ENCODE measurements at regions not wholly inside any gene's neighbourhood (a gene's known extent, or its start where the extent isn't known, plus 50 kb on each side); places are given as distances from the start of the nearest gene placed in this dataset.
A peak's percentile ranks its signal among the peaks of the same experiment; 100 is the strongest.

GRCh38 chr1:38718031-38718430 lies 141.5 kb downstream of the RRAGC start:
- H3K36me3 Mint-ChIP-seq = no peaks in the 10 kb centered on the region
- no peaks in the 10 kb centered on the region for H3K9me3 Mint-ChIP-seq
- no peaks in the 10 kb centered on the region for H3K4me1 Mint-ChIP-seq (ENCODE audit: low read depth in 2 of 2)
- no peak for DNase-seq (ENCODE audit: low spot score)
- H3K27ac Mint-ChIP-seq = no peak overlapping the region
- no peak for ATAC-seq
- H3K4me3 Mint-ChIP-seq = no peak overlapping the region
- peaks cover 11 to 12% of the 10 kb centered on the region in 2 donors for H3K27me3 Mint-ChIP-seq

GRCh38 chr1:38716229-38716628 lies 143.3 kb downstream of the RRAGC start:
- H3K4me3 Mint-ChIP-seq = no peak overlapping the region
- no peaks in the 10 kb centered on the region for H3K36me3 Mint-ChIP-seq
- peaks cover 11 to 16% of the 10 kb centered on the region in 2 donors for H3K27me3 Mint-ChIP-seq
- H3K4me1 Mint-ChIP-seq (ENCODE audit: low read depth in 2 of 2) = no peaks in the 10 kb centered on the region
- ATAC-seq (no peak), DNase-seq (ENCODE audit: low spot score) (no peak)
- H3K27ac Mint-ChIP-seq = no peak overlapping the region
- H3K9me3 Mint-ChIP-seq = no peaks in the 10 kb centered on the region

- H3K4me3 Mint-ChIP-seq = no peak overlapping the region
- H3K27me3 Mint-ChIP-seq = peaks cover 5 to 12% of the 10 kb centered on the region in 2 donors
- no peaks in the 10 kb centered on the region for H3K36me3 Mint-ChIP-seq
- no peaks in the 10 kb centered on the region for H3K4me1 Mint-ChIP-seq (ENCODE audit: low read depth in 2 of 2)
- no peaks in the 10 kb centered on the region for H3K9me3 Mint-ChIP-seq
- DNase-seq (ENCODE audit: low spot score) = no peak
- no peak for ATAC-seq
- H3K27ac Mint-ChIP-seq = no peak overlapping the region
These were observed 144.2 kb downstream of the RRAGC start for GRCh38 chr1:38715415-38715814.

GRCh38 chr1:38712046-38712445 lies 147.5 kb downstream of the RRAGC start:
- Mint-ChIP-seq H3K27ac (no peak overlapping the region), H3K9me3 (no peaks in the 10 kb centered on the region), H3K4me3 (no peak overlapping the region), H3K36me3 (no peaks in the 10 kb centered on the region), H3K4me1 (ENCODE audit: low read depth in 2 of 2) (no peaks in the 10 kb centered on the region), H3K27me3 (peaks cover 12 to 16% of the 10 kb centered on the region in 2 donors)
- no peak for ATAC-seq
- DNase-seq (ENCODE audit: low spot score) = no peak

- Mint-ChIP-seq H3K4me1 (ENCODE audit: low read depth in 2 of 2) (no peaks in the 10 kb centered on the region), H3K4me3 (no peak overlapping the region), H3K9me3 (no peaks in the 10 kb centered on the region), H3K27me3 (peaks cover 35 to 41% of the 10 kb centered on the region in 2 donors), H3K27ac (no peak overlapping the region), H3K36me3 (peaks cover 8% of the 10 kb centered on the region)
- DNase-seq (ENCODE audit: low spot score) (no peak), ATAC-seq (peak; percentile 24 to 40)
These were observed 150.8 kb downstream of the RRAGC start for GRCh38 chr1:38708701-38709258.

GRCh38 chr1:38701088-38701487 lies 158.5 kb downstream of the RRAGC start:
- no peak overlapping the region for H3K27ac Mint-ChIP-seq
- H3K27me3 Mint-ChIP-seq = peaks cover 34 to 57% of the 10 kb centered on the region in 2 donors
- no peaks in the 10 kb centered on the region for H3K4me1 Mint-ChIP-seq (ENCODE audit: low read depth in 2 of 2)
- DNase-seq (ENCODE audit: low spot score) = no peak
- no peaks in the 10 kb centered on the region for H3K9me3 Mint-ChIP-seq
- ATAC-seq = no peak
- peaks cover 8% of the 10 kb centered on the region for H3K36me3 Mint-ChIP-seq
- no peak overlapping the region for H3K4me3 Mint-ChIP-seq

- DNase-seq (ENCODE audit: low spot score) (no peak), ATAC-seq (no peak)
- Mint-ChIP-seq H3K9me3 (no peaks in the 10 kb centered on the region), H3K36me3 (peaks cover 3% of the 10 kb centered on the region), H3K27me3 (peaks cover 30 to 48% of the 10 kb centered on the region in 2 donors), H3K4me1 (ENCODE audit: low read depth in 2 of 2) (no peaks in the 10 kb centered on the region), H3K4me3 (no peak overlapping the region), H3K27ac (no peak overlapping the region)
These were observed 159.5 kb downstream of the RRAGC start for GRCh38 chr1:38700077-38700470.

- Mint-ChIP-seq H3K4me3 (no peak overlapping the region), H3K36me3 (no peaks in the 10 kb centered on the region), H3K4me1 (ENCODE audit: low read depth in 2 of 2) (no peaks in the 10 kb centered on the region), H3K27ac (no peak overlapping the region), H3K27me3 (peaks cover 30 to 42% of the 10 kb centered on the region in 2 donors), H3K9me3 (no peaks in the 10 kb centered on the region)
- ATAC-seq (no peak), DNase-seq (ENCODE audit: low spot score) (no peak)
These were observed 160.1 kb downstream of the RRAGC start for GRCh38 chr1:38699330-38700076.

GRCh38 chr1:38697387-38697786 lies 162.2 kb downstream of the RRAGC start:
- DNase-seq (ENCODE audit: low spot score) (no peak), ATAC-seq (no peak)
- no peak overlapping the region for H3K27ac Mint-ChIP-seq
- no peaks in the 10 kb centered on the region for H3K9me3 Mint-ChIP-seq
- no peak overlapping the region for H3K4me3 Mint-ChIP-seq
- peaks cover 24 to 44% of the 10 kb centered on the region in 2 donors for H3K27me3 Mint-ChIP-seq
- H3K4me1 Mint-ChIP-seq (ENCODE audit: low read depth in 2 of 2) = no peaks in the 10 kb centered on the region
- no peaks in the 10 kb centered on the region for H3K36me3 Mint-ChIP-seq

GRCh38 chr1:38696371-38696770 lies 163.2 kb downstream of the RRAGC start:
- Mint-ChIP-seq H3K4me1 (ENCODE audit: low read depth in 2 of 2) (no peaks in the 10 kb centered on the region), H3K27me3 (peaks cover 25 to 47% of the 10 kb centered on the region in 2 donors), H3K4me3 (no peak overlapping the region), H3K9me3 (no peaks in the 10 kb centered on the region), H3K36me3 (no peaks in the 10 kb centered on the region), H3K27ac (no peak overlapping the region)
- DNase-seq (ENCODE audit: low spot score) (no peak), ATAC-seq (peak in 1 of 2 donors; percentile 17)

- Mint-ChIP-seq H3K4me1 (ENCODE audit: low read depth in 2 of 2) (no peaks in the 10 kb centered on the region), H3K36me3 (no peaks in the 10 kb centered on the region), H3K9me3 (no peaks in the 10 kb centered on the region), H3K27ac (no peak overlapping the region), H3K4me3 (no peak overlapping the region), H3K27me3 (peaks cover 29 to 59% of the 10 kb centered on the region in 2 donors)
- ATAC-seq (peak in 1 of 2 donors; percentile 20), DNase-seq (ENCODE audit: low spot score) (no peak)
These were observed 165.8 kb downstream of the RRAGC start for GRCh38 chr1:38693759-38694158.

- Mint-ChIP-seq H3K4me1 (ENCODE audit: low read depth in 2 of 2) (no peaks in the 10 kb centered on the region), H3K4me3 (no peak overlapping the region), H3K9me3 (no peaks in the 10 kb centered on the region), H3K36me3 (no peaks in the 10 kb centered on the region), H3K27me3 (peaks cover 27 to 57% of the 10 kb centered on the region in 2 donors), H3K27ac (no peak overlapping the region)
- ATAC-seq (no peak), DNase-seq (ENCODE audit: low spot score) (no peak)
These were observed 166.5 kb downstream of the RRAGC start for GRCh38 chr1:38693031-38693430.

GRCh38 chr1:38690790-38691449 lies 168.7 kb downstream of the RRAGC start:
- no peak for ATAC-seq
- Mint-ChIP-seq H3K36me3 (no peaks in the 10 kb centered on the region), H3K4me3 (no peak overlapping the region)

GRCh38 chr1:38686927-38687255 lies 172.7 kb downstream of the RRAGC start:
- Mint-ChIP-seq H3K36me3 (no peaks in the 10 kb centered on the region), H3K4me3 (no peak overlapping the region), H3K27me3 (peaks cover 25 to 66% of the 10 kb centered on the region in 2 donors), H3K27ac (no peak overlapping the region), H3K9me3 (no peaks in the 10 kb centered on the region), H3K4me1 (ENCODE audit: low read depth in 2 of 2) (no peaks in the 10 kb centered on the region)
- no peak for ATAC-seq
- DNase-seq (ENCODE audit: low spot score) = no peak

More at GRCh38 chr1:38690790-38691449, 168.7 kb downstream of the RRAGC start:
- Mint-ChIP-seq H3K27ac (no peak overlapping the region), H3K4me1 (ENCODE audit: low read depth in 2 of 2) (no peaks in the 10 kb centered on the region), H3K27me3 (peaks cover 35 to 69% of the 10 kb centered on the region in 2 donors), H3K9me3 (no peaks in the 10 kb centered on the region)
- DNase-seq (ENCODE audit: low spot score) = no peak
